WTC11 (cell line): ENCODE measurements at regions not wholly inside any gene's neighbourhood (a gene's known extent, or its start where the extent isn't known, plus 50 kb on each side); places are given as distances from the start of the nearest gene placed in this dataset.

Experiments used
- ATAC-seq: fragments of 200-7000 bp; cut with Tn5 transposase; 2 replicates; pipeline ENCODE4 v1.10.0; 2021; ENCODE audit warnings: mild to moderate bottlenecking, moderate library complexity
- CTCF ChIA-PET: fragments of 300-600 bp; sonication (Branson Sonifier 250); formaldehyde crosslinking; loops from one replicate; lab custom pipeline; 2021; ENCODE audit warnings: antibody characterized with exemption; lab: Charles Lee
- POLR2A ChIA-PET: fragments of 350-600 bp; sonication (Branson Sonifier 250); formaldehyde crosslinking; loops from one replicate; lab custom pipeline; 2021; ENCODE audit warnings: antibody characterized with exemption; lab: Charles Lee
- DNase-seq: peaks from one replicate; pipeline ENCODE4 v3.0.0; 2021; ENCODE audit warnings: low spot score
- H3K27ac Mint-ChIP-seq: 2 replicates; pipeline ENCODE4 v1.8.0; 2021; ENCODE audit warnings: mixed read lengths
- H3K27me3 Mint-ChIP-seq: 2 replicates; pipeline ENCODE4 v1.8.0; 2021; ENCODE audit warnings: low read depth, mild to moderate bottlenecking, moderate library complexity, mixed read lengths
- H3K36me3 Mint-ChIP-seq: 2 replicates; pipeline ENCODE4 v1.8.0; 2021; ENCODE audit warnings: mixed read lengths
- H3K4me1 Mint-ChIP-seq: 2 replicates; pipeline ENCODE4 v1.8.0; 2022; ENCODE audit warnings: mixed read lengths
- H3K4me3 Mint-ChIP-seq: 2 replicates; pipeline ENCODE4 v1.8.0; 2021; ENCODE audit warnings: mild to moderate bottlenecking, moderate library complexity, mixed read lengths
- H3K9me3 Mint-ChIP-seq: 2 replicates; pipeline ENCODE4 v1.8.0; 2021; ENCODE audit warnings: mixed read lengths
- ATF1 ChIP-seq: sonication (generic); formaldehyde crosslinking; IDR thresholded peaks from 2 replicates; pipeline ENCODE4 v1.8.1; 2023; ENCODE audit warnings: mild to moderate bottlenecking, moderate library complexity, missing genetic modification reagents
- CREB1 ChIP-seq: sonication (generic); formaldehyde crosslinking; IDR thresholded peaks from 2 replicates; pipeline ENCODE4 v1.8.0; 2023; ENCODE audit warnings: mild to moderate bottlenecking, missing genetic modification reagents
- ETV6 ChIP-seq: sonication (generic); formaldehyde crosslinking; IDR thresholded peaks from 2 replicates; pipeline ENCODE4 v1.8.1; 2022; ENCODE audit warnings: mild to moderate bottlenecking, missing genetic modification reagents
- FOXK1 ChIP-seq: sonication (generic); formaldehyde crosslinking; IDR thresholded peaks from 2 replicates; pipeline ENCODE4 v1.8.0; 2022; ENCODE audit warnings: mild to moderate bottlenecking, moderate library complexity, missing genetic modification reagents
- MXD4 ChIP-seq: fragments of 250-450 bp; sonication (Bioruptor Pico); IDR thresholded peaks from 2 replicates; pipeline ENCODE4 v1.8.0; 2021; ENCODE audit warnings: mild to moderate bottlenecking, moderate library complexity, borderline replicate concordance
- NFATC4 ChIP-seq: fragments of 250-450 bp; sonication (Bioruptor Pico); IDR thresholded peaks from 2 replicates; pipeline ENCODE4 v1.9.0; 2021; ENCODE audit warnings: mild to moderate bottlenecking
- NR2C2 ChIP-seq: sonication (generic); formaldehyde crosslinking; IDR thresholded peaks from 2 replicates; pipeline ENCODE4 v1.8.0; 2022; ENCODE audit warnings: mild to moderate bottlenecking, missing genetic modification reagents
- PRRX2 ChIP-seq: fragments of 250-450 bp; sonication (Bioruptor Pico); IDR thresholded peaks from 2 replicates; pipeline ENCODE4 v1.8.0; 2021; ENCODE audit warnings: mild to moderate bottlenecking
- RORB ChIP-seq: fragments of 250-450 bp; sonication (Bioruptor Pico); IDR thresholded peaks from 2 replicates; pipeline ENCODE4 v1.9.0; 2021; ENCODE audit warnings: mild to moderate bottlenecking
- SOX15 ChIP-seq: fragments of 250-450 bp; sonication (Bioruptor Pico); IDR thresholded peaks from 2 replicates; pipeline ENCODE4 v1.9.0; 2021; ENCODE audit warnings: mild to moderate bottlenecking
- TEAD4 ChIP-seq: sonication (generic); formaldehyde crosslinking; IDR thresholded peaks from 2 replicates; pipeline ENCODE4 v1.8.0; 2022; ENCODE audit warnings: mild to moderate bottlenecking, missing genetic modification reagents
- ZBTB21 ChIP-seq: sonication (generic); formaldehyde crosslinking; IDR thresholded peaks from 2 replicates; pipeline ENCODE4 v1.8.1; 2023; ENCODE audit warnings: mild to moderate bottlenecking, missing genetic modification reagents, borderline replicate concordance
- ZNF671 ChIP-seq: fragments of 250-450 bp; sonication (Bioruptor Pico); IDR thresholded peaks from 2 replicates; pipeline ENCODE4 v1.8.0; 2021; ENCODE audit warnings: mild to moderate bottlenecking
- TF ChIP-seq, protein P1 (sequence below): sonication (generic); formaldehyde crosslinking; IDR thresholded peaks from 2 replicates; pipeline ENCODE4 v1.8.0; 2022; ENCODE audit warnings: mild to moderate bottlenecking, missing genetic modification reagents
- TF ChIP-seq, protein P2 (sequence below): sonication (generic); formaldehyde crosslinking; conservative IDR thresholded peaks from 2 replicates; pipeline ENCODE4 v1.8.1; 2022; ENCODE audit warnings: mild to moderate bottlenecking, missing genetic modification reagents
- TF ChIP-seq, protein P3 (sequence below): sonication (generic); formaldehyde crosslinking; IDR thresholded peaks from 2 replicates; pipeline ENCODE4 v1.8.1; 2023; ENCODE audit warnings: mild to moderate bottlenecking, missing genetic modification reagents
- TF ChIP-seq, protein P4 (sequence below): sonication (generic); formaldehyde crosslinking; IDR thresholded peaks from 2 replicates; pipeline ENCODE4 v1.8.0; 2022; ENCODE audit warnings: missing genetic modification reagents
- TF ChIP-seq, protein P5 (sequence below): sonication (generic); formaldehyde crosslinking; IDR thresholded peaks from 2 replicates; pipeline ENCODE4 v1.8.0; 2022; ENCODE audit warnings: mild to moderate bottlenecking, missing genetic modification reagents
- TF ChIP-seq, protein P6 (sequence below): sonication (generic); formaldehyde crosslinking; IDR thresholded peaks from 2 replicates; pipeline ENCODE4 v1.8.0; 2023; ENCODE audit warnings: missing genetic modification reagents, mild to moderate bottlenecking, borderline replicate concordance
- TF ChIP-seq, protein P7 (sequence below): fragments of 250-450 bp; sonication (Bioruptor Pico); IDR thresholded peaks from 2 replicates; pipeline ENCODE4 v1.9.0; 2021; ENCODE audit warnings: mild to moderate bottlenecking

DNA sequence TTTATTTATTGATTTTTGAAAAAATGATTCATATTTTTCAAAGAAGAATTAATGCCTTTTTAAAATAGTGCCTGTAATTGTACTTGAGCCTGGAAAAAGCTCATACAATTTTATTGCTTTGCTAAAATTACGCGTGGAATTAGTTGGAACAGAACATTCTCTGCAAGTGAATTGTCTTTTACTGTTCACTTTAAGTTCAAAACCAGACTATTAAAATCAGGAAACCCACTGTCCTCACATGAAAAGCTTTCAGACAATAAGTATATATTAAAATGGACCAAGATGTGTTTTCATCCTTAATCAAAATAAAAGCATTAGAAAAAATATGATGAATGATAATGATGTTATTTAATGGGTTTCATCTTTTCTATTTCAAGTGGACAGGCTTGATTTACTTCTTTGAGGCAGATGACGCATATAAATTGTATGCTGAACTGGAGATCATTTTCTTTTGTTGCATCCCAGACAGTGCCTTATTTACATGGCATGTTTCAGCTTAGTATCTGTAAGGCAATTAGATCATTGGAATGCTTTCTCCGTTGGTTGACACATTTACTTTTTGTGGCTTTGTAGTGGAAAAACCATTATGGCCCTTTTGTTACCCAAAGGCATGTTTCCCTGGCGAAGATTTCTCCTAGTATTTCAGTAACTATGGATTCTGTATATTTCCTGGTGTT, 299.0 kb upstream of the MAGEC2 start:
- TF ChIP-seq ATF1 (CRISPR knock-in tag) (no peak), PRRX2 (no peak), RORB (no peak), ETV6 (CRISPR knock-in tag) (no peak), ZNF671 (no peak), CREB1 (CRISPR knock-in tag) (no peak), FOXK1 (no peak), NFATC4 (CRISPR knock-in tag) (no peak), MXD4 (no peak)
- TF ChIP-seq, protein P1, sequence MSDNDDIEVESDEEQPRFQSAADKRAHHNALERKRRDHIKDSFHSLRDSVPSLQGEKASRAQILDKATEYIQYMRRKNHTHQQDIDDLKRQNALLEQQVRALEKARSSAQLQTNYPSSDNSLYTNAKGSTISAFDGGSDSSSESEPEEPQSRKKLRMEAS, result no peak
- TF ChIP-seq, protein P2, sequence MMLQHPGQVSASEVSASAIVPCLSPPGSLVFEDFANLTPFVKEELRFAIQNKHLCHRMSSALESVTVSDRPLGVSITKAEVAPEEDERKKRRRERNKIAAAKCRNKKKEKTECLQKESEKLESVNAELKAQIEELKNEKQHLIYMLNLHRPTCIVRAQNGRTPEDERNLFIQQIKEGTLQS (CRISPR knock-in tag), result no peak
- TF ChIP-seq, protein P3, sequence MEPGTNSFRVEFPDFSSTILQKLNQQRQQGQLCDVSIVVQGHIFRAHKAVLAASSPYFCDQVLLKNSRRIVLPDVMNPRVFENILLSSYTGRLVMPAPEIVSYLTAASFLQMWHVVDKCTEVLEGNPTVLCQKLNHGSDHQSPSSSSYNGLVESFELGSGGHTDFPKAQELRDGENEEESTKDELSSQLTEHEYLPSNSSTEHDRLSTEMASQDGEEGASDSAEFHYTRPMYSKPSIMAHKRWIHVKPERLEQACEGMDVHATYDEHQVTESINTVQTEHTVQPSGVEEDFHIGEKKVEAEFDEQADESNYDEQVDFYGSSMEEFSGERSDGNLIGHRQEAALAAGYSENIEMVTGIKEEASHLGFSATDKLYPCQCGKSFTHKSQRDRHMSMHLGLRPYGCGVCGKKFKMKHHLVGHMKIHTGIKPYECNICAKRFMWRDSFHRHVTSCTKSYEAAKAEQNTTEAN (CRISPR knock-in tag), result no peak
- TF ChIP-seq, protein P4, sequence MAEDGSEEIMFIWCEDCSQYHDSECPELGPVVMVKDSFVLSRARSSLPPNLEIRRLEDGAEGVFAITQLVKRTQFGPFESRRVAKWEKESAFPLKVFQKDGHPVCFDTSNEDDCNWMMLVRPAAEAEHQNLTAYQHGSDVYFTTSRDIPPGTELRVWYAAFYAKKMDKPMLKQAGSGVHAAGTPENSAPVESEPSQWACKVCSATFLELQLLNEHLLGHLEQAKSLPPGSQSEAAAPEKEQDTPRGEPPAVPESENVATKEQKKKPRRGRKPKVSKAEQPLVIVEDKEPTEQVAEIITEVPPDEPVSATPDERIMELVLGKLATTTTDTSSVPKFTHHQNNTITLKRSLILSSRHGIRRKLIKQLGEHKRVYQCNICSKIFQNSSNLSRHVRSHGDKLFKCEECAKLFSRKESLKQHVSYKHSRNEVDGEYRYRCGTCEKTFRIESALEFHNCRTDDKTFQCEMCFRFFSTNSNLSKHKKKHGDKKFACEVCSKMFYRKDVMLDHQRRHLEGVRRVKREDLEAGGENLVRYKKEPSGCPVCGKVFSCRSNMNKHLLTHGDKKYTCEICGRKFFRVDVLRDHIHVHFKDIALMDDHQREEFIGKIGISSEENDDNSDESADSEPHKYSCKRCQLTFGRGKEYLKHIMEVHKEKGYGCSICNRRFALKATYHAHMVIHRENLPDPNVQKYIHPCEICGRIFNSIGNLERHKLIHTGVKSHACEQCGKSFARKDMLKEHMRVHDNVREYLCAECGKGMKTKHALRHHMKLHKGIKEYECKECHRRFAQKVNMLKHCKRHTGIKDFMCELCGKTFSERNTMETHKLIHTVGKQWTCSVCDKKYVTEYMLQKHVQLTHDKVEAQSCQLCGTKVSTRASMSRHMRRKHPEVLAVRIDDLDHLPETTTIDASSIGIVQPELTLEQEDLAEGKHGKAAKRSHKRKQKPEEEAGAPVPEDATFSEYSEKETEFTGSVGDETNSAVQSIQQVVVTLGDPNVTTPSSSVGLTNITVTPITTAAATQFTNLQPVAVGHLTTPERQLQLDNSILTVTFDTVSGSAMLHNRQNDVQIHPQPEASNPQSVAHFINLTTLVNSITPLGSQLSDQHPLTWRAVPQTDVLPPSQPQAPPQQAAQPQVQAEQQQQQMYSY (CRISPR knock-in tag), result no peak
- DNase-seq (no peak), ATAC-seq (no peak)
- Mint-ChIP-seq H3K27me3 (no peaks in the 10 kb centered on the region), H3K4me3 (no peak overlapping the region), H3K27ac (no peak overlapping the region), H3K9me3 (peaks cover 14% of the 10 kb centered on the region), H3K4me1 (no peaks in the 10 kb centered on the region), H3K36me3 (no peaks in the 10 kb centered on the region)
- ChIA-PET CTCF (no interaction called here), POLR2A (no interaction called here)

DNA sequence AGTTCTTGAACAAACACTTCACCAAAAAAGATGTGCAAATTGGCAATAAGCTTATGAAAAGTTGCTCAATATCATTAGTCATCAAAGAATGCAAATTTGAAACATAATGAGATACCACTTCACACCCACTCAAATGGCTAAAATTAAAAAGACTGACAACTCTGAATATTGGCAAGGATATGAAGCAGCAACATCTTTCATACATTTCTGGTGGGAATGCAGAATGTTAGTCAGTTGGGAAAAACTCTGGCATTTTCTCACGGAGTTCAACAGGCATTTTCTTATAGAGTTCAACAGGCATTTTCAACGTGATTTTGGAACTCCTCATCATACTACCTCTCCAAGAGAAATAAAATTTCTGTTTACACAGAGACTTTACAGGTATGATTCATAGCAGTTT, 297.4 kb upstream of the MAGEC2 start:
- H3K9me3 Mint-ChIP-seq, result peaks cover 15% of the 10 kb centered on the region
- CTCF ChIA-PET, result no interaction called here
- peaks cover 5% of the 10 kb centered on the region; the same call in 1 of the 2 replicates for H3K36me3 Mint-ChIP-seq
- POLR2A ChIA-PET, result no interaction called here
- no peaks in the 10 kb centered on the region for H3K4me1 Mint-ChIP-seq
- DNase-seq (no peak), ATAC-seq (no peak)
- no peak overlapping the region for H3K27ac Mint-ChIP-seq
- no peak overlapping the region for H3K4me3 Mint-ChIP-seq
- H3K27me3 Mint-ChIP-seq, result no peaks in the 10 kb centered on the region
- TF ChIP-seq, protein P5, sequence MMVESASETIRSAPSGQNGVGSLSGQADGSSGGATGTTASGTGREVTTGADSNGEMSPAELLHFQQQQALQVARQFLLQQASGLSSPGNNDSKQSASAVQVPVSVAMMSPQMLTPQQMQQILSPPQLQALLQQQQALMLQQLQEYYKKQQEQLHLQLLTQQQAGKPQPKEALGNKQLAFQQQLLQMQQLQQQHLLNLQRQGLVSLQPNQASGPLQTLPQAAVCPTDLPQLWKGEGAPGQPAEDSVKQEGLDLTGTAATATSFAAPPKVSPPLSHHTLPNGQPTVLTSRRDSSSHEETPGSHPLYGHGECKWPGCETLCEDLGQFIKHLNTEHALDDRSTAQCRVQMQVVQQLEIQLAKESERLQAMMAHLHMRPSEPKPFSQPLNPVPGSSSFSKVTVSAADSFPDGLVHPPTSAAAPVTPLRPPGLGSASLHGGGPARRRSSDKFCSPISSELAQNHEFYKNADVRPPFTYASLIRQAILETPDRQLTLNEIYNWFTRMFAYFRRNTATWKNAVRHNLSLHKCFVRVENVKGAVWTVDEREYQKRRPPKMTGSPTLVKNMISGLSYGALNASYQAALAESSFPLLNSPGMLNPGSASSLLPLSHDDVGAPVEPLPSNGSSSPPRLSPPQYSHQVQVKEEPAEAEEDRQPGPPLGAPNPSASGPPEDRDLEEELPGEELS, result no peak
- TF ChIP-seq SOX15 (CRISPR knock-in tag), result no peak
- TF ChIP-seq RORB, result no peak
- TF ChIP-seq, protein P6, sequence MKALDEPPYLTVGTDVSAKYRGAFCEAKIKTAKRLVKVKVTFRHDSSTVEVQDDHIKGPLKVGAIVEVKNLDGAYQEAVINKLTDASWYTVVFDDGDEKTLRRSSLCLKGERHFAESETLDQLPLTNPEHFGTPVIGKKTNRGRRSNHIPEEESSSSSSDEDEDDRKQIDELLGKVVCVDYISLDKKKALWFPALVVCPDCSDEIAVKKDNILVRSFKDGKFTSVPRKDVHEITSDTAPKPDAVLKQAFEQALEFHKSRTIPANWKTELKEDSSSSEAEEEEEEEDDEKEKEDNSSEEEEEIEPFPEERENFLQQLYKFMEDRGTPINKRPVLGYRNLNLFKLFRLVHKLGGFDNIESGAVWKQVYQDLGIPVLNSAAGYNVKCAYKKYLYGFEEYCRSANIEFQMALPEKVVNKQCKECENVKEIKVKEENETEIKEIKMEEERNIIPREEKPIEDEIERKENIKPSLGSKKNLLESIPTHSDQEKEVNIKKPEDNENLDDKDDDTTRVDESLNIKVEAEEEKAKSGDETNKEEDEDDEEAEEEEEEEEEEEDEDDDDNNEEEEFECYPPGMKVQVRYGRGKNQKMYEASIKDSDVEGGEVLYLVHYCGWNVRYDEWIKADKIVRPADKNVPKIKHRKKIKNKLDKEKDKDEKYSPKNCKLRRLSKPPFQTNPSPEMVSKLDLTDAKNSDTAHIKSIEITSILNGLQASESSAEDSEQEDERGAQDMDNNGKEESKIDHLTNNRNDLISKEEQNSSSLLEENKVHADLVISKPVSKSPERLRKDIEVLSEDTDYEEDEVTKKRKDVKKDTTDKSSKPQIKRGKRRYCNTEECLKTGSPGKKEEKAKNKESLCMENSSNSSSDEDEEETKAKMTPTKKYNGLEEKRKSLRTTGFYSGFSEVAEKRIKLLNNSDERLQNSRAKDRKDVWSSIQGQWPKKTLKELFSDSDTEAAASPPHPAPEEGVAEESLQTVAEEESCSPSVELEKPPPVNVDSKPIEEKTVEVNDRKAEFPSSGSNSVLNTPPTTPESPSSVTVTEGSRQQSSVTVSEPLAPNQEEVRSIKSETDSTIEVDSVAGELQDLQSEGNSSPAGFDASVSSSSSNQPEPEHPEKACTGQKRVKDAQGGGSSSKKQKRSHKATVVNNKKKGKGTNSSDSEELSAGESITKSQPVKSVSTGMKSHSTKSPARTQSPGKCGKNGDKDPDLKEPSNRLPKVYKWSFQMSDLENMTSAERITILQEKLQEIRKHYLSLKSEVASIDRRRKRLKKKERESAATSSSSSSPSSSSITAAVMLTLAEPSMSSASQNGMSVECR (CRISPR knock-in tag), result no peak
- no peak for TF ChIP-seq ZBTB21 (CRISPR knock-in tag)
- TF ChIP-seq TEAD4 (CRISPR knock-in tag), result no peak
- no peak for TF ChIP-seq NR2C2 (CRISPR knock-in tag)
- TF ChIP-seq, protein P7, sequence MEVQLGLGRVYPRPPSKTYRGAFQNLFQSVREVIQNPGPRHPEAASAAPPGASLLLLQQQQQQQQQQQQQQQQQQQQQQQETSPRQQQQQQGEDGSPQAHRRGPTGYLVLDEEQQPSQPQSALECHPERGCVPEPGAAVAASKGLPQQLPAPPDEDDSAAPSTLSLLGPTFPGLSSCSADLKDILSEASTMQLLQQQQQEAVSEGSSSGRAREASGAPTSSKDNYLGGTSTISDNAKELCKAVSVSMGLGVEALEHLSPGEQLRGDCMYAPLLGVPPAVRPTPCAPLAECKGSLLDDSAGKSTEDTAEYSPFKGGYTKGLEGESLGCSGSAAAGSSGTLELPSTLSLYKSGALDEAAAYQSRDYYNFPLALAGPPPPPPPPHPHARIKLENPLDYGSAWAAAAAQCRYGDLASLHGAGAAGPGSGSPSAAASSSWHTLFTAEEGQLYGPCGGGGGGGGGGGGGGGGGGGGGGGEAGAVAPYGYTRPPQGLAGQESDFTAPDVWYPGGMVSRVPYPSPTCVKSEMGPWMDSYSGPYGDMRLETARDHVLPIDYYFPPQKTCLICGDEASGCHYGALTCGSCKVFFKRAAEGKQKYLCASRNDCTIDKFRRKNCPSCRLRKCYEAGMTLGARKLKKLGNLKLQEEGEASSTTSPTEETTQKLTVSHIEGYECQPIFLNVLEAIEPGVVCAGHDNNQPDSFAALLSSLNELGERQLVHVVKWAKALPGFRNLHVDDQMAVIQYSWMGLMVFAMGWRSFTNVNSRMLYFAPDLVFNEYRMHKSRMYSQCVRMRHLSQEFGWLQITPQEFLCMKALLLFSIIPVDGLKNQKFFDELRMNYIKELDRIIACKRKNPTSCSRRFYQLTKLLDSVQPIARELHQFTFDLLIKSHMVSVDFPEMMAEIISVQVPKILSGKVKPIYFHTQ, result no peak
- no peak for TF ChIP-seq FOXK1
